GM12878 (cell line): ENCODE measurements at regions not wholly inside any gene's neighbourhood (a gene's known extent, or its start where the extent isn't known, plus 50 kb on each side); places are given as distances from the start of the nearest gene placed in this dataset.
A peak's percentile ranks its signal among the peaks of the same experiment; 100 is the strongest.

Source experiments
- ATF2 ChIP-seq: IDR thresholded peaks from 2 replicates; pipeline ENCODE4 v1.6.1; 2012; ENCODE audit warnings: low read length, inconsistent platforms
- BHLHE40 ChIP-seq, 2 experiments: fragments of 450-650 bp in 1 of 2; IDR thresholded peaks; 2 replicates each; pipeline ENCODE4 v1.6.1; 2011 to 2017; ENCODE audit warnings: low read depth in 2 of 2, borderline replicate concordance in 1 of 2, improper control_type of control experiment in 1 of 2, low read length in 1 of 2, mild to moderate bottlenecking in 1 of 2
- CBFB ChIP-seq: IDR thresholded peaks from 2 replicates; pipeline ENCODE4 v1.6.1; 2016; ENCODE audit warnings: antibody characterized with exemption, low read depth
- EED ChIP-seq: sonication (generic); IDR thresholded peaks from 2 replicates; pipeline ENCODE4 v1.6.1; 2016; ENCODE audit warnings: antibody characterized with exemption, low read depth
- ESRRA ChIP-seq: IDR thresholded peaks from 2 replicates; pipeline ENCODE4 v1.6.1; 2012; ENCODE audit warnings: mild to moderate bottlenecking, low read length, improper control_type of control experiment
- IKZF1 ChIP-seq: fragments of 450-650 bp; conservative IDR thresholded peaks from 2 replicates; pipeline ENCODE4 v1.6.1; 2017; ENCODE audit warnings: antibody characterized with exemption, mild to moderate bottlenecking
- IRF4 ChIP-seq: IDR thresholded peaks from 2 replicates; pipeline ENCODE4 v1.6.1; 2011; ENCODE audit warnings: low read depth, low read length
- KAT2A ChIP-seq: conservative IDR thresholded peaks from 2 replicates; pipeline ENCODE4 v1.6.1; 2011; ENCODE audit warnings: low read depth, low read length; ENCODE audit not compliant: control insufficient read depth
- MLLT1 ChIP-seq: fragments of 450-650 bp; IDR thresholded peaks from 2 replicates; pipeline ENCODE4 v1.6.1; 2016; ENCODE audit warnings: mild to moderate bottlenecking
- NKRF ChIP-seq: fragments of 450-650 bp; conservative IDR thresholded peaks from 2 replicates; pipeline ENCODE4 v1.6.1; 2017; ENCODE audit warnings: mild to moderate bottlenecking, moderate library complexity
- RCOR1 ChIP-seq: conservative IDR thresholded peaks from 2 replicates; pipeline ENCODE4 v1.6.1; 2012; ENCODE audit warnings: low read depth, low read length, improper control_type of control experiment
- SMAD5 ChIP-seq: IDR thresholded peaks from 2 replicates; pipeline ENCODE4 v1.6.1; 2016; ENCODE audit warnings: antibody characterized with exemption, low read depth
- SMARCA5 ChIP-seq: fragments of 450-650 bp; IDR thresholded peaks from 2 replicates; pipeline ENCODE4 v1.6.1; 2017; ENCODE audit warnings: mild to moderate bottlenecking
- SP1 ChIP-seq: IDR thresholded peaks from one replicate; pipeline ENCODE4 v1.6.1; 2011; ENCODE audit warnings: low read depth, low read length
- SPI1 ChIP-seq: IDR thresholded peaks from 2 replicates; pipeline ENCODE4 v1.6.1; 2011; ENCODE audit warnings: low read depth, mild to moderate bottlenecking, low read length, moderate library complexity, borderline replicate concordance; ENCODE audit not compliant: insufficient read depth
- YBX1 ChIP-seq: fragments of 450-650 bp; IDR thresholded peaks from 2 replicates; pipeline ENCODE4 v1.6.1; 2016; ENCODE audit warnings: antibody characterized with exemption
- ZBTB11 ChIP-seq: fragments of 450-650 bp; formaldehyde crosslinking; IDR thresholded peaks from 2 replicates; pipeline ENCODE4 v1.5.0; 2022; ENCODE audit warnings: mild to moderate bottlenecking, missing genetic modification characterization
- ZNF687 ChIP-seq: fragments of 450-650 bp; IDR thresholded peaks from 2 replicates; pipeline ENCODE4 v1.6.1; 2017; ENCODE audit warnings: mild to moderate bottlenecking, moderate library complexity

GRCh38 chr5:116358911-116359418 is 215.7 kb downstream of the SEMA6A start (continued):
- TF ChIP-seq MLLT1 (peak; percentile 77; the same call in 1 of the 2 replicates), YBX1 (no peak), SMAD5 (no peak), CBFB (no peak), SP1 (peak; percentile 22), IRF4 (peak; percentile 96), IKZF1 (peak; percentile 98), RCOR1 (no peak; the same call in 1 of the 2 replicates), ATF2 (peak; percentile 98), NKRF (peak; percentile 67), BHLHE40 (IDR thresholded peaks at IDR 0.05; ENCODE audit: borderline replicate concordance in 1 of 2, low read depth in 2 of 2, low read length in 1 of 2) (peak; percentile 38 to 60; a peak in 3 of 4 replicates), SPI1 (peak; percentile 100), EED (0 out of 2 replicates have a peak, but pooled peaks have one; percentile 30), ESRRA (0 out of 2 replicates have a peak, but pooled peaks have one; percentile 45), KAT2A (no peak), SMARCA5 (peak; percentile 99; the same call in 1 of the 2 replicates), ZBTB11 (CRISPR knock-in tag) (no peak), ZNF687 (peak; percentile 84)
